SK-N-SH treated with all-trans-retinoic acid at 6 μM for 48 hours (cell line): ENCODE measurements at regions not wholly inside any gene's neighbourhood (a gene's known extent, or its start where the extent isn't known, plus 50 kb on each side); places are given as distances from the start of the nearest gene placed in this dataset.

Experiments used
- ATAC-seq: fragments of 200-7000 bp; cut with Tn5 transposase; 3 replicates; pipeline ENCODE4 v1.9.1; 2020; ENCODE audit warnings: mild to moderate bottlenecking, moderate library complexity
- ARNTL ChIP-seq: fragments of 450-650 bp; formaldehyde crosslinking; IDR thresholded peaks from 2 replicates; pipeline ENCODE4 v1.5.0; 2020; ENCODE audit warnings: low read depth, mild to moderate bottlenecking, moderate library complexity, borderline replicate concordance
- BACH2 ChIP-seq: fragments of 250-450 bp; sonication (Bioruptor Pico); IDR thresholded peaks from 2 replicates; pipeline ENCODE4 v1.9.0; 2021; ENCODE audit warnings: mild to moderate bottlenecking, borderline replicate concordance
- CSDC2 ChIP-seq: fragments of 250-450 bp; sonication (Bioruptor Pico); IDR thresholded peaks from 2 replicates; pipeline ENCODE4 v1.5.0; 2020; ENCODE audit warnings: mild to moderate bottlenecking, moderate library complexity
- ESRRG ChIP-seq: fragments of 250-450 bp; sonication (Bioruptor Pico); IDR thresholded peaks from 2 replicates; pipeline ENCODE4 v1.6.1; 2021; ENCODE audit warnings: mild to moderate bottlenecking
- GLIS3 ChIP-seq: fragments of 250-450 bp; sonication (Bioruptor Pico); IDR thresholded peaks from 2 replicates; pipeline ENCODE4 v1.5.0; 2020; ENCODE audit warnings: mild to moderate bottlenecking, moderate library complexity
- ISL1 ChIP-seq: fragments of 250-450 bp; sonication (Bioruptor Pico); IDR thresholded peaks from 2 replicates; pipeline ENCODE4 v2.1.2; 2022; ENCODE audit warnings: mild to moderate bottlenecking, moderate library complexity
- OSR1 ChIP-seq: fragments of 250-450 bp; sonication (Bioruptor Pico); IDR thresholded peaks from 2 replicates; pipeline ENCODE4 v1.8.0; 2022; ENCODE audit warnings: moderate library complexity, mild to moderate bottlenecking, inconsistent platforms
- PPARA ChIP-seq: fragments of 250-450 bp; sonication (Bioruptor Pico); IDR thresholded peaks from 2 replicates; pipeline ENCODE4 v1.5.0; 2020; ENCODE audit warnings: mild to moderate bottlenecking, borderline replicate concordance
- RARB ChIP-seq: fragments of 250-450 bp; sonication (Bioruptor Pico); IDR thresholded peaks from 2 replicates; pipeline ENCODE4 v1.8.0; 2021; ENCODE audit warnings: mild to moderate bottlenecking, moderate library complexity
- SNAI2 ChIP-seq: fragments of 250-450 bp; sonication (Bioruptor Pico); IDR thresholded peaks from 2 replicates; pipeline ENCODE4 v1.5.0; 2020; ENCODE audit warnings: mild to moderate bottlenecking, moderate library complexity
- TCF4 ChIP-seq: fragments of 250-450 bp; sonication (Bioruptor Pico); IDR thresholded peaks from 2 replicates; pipeline ENCODE4 v1.8.0; 2021; ENCODE audit warnings: mild to moderate bottlenecking, moderate library complexity, borderline replicate concordance
- TOX ChIP-seq: fragments of 250-450 bp; sonication (Bioruptor Pico); IDR thresholded peaks from 2 replicates; pipeline ENCODE4 v1.8.0; 2021; ENCODE audit warnings: mild to moderate bottlenecking, moderate library complexity, borderline replicate concordance
- ZFP3 ChIP-seq: fragments of 250-450 bp; sonication (Bioruptor Pico); IDR thresholded peaks from 2 replicates; pipeline ENCODE4 v1.5.0; 2020; ENCODE audit warnings: mild to moderate bottlenecking, moderate library complexity
- ZFP30 ChIP-seq: fragments of 450-650 bp; formaldehyde crosslinking; IDR thresholded peaks from 2 replicates; pipeline ENCODE4 v1.5.0; 2022; ENCODE audit warnings: mild to moderate bottlenecking, moderate library complexity
- ZNF565 ChIP-seq: fragments of 450-650 bp; formaldehyde crosslinking; conservative IDR thresholded peaks from 2 replicates; pipeline ENCODE4 v1.5.0; 2020; ENCODE audit warnings: low read depth, mild to moderate bottlenecking, moderate library complexity
- ZNF70 ChIP-seq: fragments of 450-650 bp; formaldehyde crosslinking; IDR thresholded peaks from 2 replicates; pipeline ENCODE4 v1.5.0; 2020; ENCODE audit warnings: mild to moderate bottlenecking, moderate library complexity
- ZNF8 ChIP-seq: fragments of 450-650 bp; formaldehyde crosslinking; IDR thresholded peaks from 2 replicates; pipeline ENCODE4 v1.5.0; 2020; ENCODE audit warnings: mild to moderate bottlenecking, moderate library complexity
- TF ChIP-seq, protein P1 (sequence below): fragments of 250-450 bp; sonication (Bioruptor Pico); IDR thresholded peaks from 2 replicates; pipeline ENCODE4 v1.8.0; 2020; ENCODE audit warnings: mild to moderate bottlenecking, moderate library complexity, borderline replicate concordance
- TF ChIP-seq, protein P2 (sequence below): fragments of 250-450 bp; sonication (Bioruptor Pico); IDR thresholded peaks from 2 replicates; pipeline ENCODE4 v1.8.0; 2021; ENCODE audit warnings: low read depth, mild to moderate bottlenecking, moderate library complexity, borderline replicate concordance
- TF ChIP-seq, protein P3 (sequence below): fragments of 250-450 bp; sonication (Bioruptor Pico); IDR thresholded peaks from 2 replicates; pipeline ENCODE4 v1.5.1; 2021; ENCODE audit warnings: mild to moderate bottlenecking, moderate library complexity
- TF ChIP-seq, protein P4 (sequence below): fragments of 250-450 bp; sonication (Bioruptor Pico); IDR thresholded peaks from 2 replicates; pipeline ENCODE4 v1.5.0; 2020; ENCODE audit warnings: mild to moderate bottlenecking, moderate library complexity

DNA sequence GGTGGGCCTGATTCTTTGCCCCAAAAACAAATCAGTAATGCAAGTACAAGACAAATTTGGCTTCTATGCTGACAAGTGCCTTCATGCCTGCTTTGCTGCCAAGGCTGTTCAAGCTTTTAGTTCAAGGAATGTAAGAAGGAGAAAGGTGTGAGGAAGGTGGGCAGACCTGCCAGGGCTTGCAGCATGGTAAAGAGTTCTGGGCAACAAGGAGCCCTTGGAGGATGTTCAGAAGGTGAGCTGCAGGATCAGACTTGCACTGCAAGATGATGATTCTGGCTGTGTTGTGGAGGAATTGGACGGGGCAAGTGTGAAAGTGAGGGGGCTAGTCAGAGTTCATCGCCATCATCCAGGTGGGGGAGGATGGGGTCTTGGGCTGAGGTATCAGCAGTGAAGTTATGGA lies 167.9 kb downstream of the NUAK1 start:
- no peak for ATAC-seq
- TF ChIP-seq CSDC2 (CRISPR knock-in tag) (no peak), ESRRG (CRISPR knock-in tag) (no peak), ZNF8 (no peak), ZNF70 (CRISPR knock-in tag) (no peak), SNAI2 (CRISPR knock-in tag) (no peak), TOX (CRISPR knock-in tag) (no peak), ZNF565 (CRISPR knock-in tag) (no peak), GLIS3 (CRISPR knock-in tag) (no peak), ZFP3 (CRISPR knock-in tag) (no peak), ZFP30 (CRISPR knock-in tag) (no peak), BACH2 (CRISPR knock-in tag) (no peak), PPARA (CRISPR knock-in tag) (no peak), TCF4 (CRISPR knock-in tag) (no peak), RARB (CRISPR knock-in tag) (no peak), OSR1 (CRISPR knock-in tag) (no peak)
- TF ChIP-seq, protein P1, sequence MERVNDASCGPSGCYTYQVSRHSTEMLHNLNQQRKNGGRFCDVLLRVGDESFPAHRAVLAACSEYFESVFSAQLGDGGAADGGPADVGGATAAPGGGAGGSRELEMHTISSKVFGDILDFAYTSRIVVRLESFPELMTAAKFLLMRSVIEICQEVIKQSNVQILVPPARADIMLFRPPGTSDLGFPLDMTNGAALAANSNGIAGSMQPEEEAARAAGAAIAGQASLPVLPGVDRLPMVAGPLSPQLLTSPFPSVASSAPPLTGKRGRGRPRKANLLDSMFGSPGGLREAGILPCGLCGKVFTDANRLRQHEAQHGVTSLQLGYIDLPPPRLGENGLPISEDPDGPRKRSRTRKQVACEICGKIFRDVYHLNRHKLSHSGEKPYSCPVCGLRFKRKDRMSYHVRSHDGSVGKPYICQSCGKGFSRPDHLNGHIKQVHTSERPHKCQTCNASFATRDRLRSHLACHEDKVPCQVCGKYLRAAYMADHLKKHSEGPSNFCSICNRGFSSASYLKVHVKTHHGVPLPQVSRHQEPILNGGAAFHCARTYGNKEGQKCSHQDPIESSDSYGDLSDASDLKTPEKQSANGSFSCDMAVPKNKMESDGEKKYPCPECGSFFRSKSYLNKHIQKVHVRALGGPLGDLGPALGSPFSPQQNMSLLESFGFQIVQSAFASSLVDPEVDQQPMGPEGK (CRISPR knock-in tag) = no peak
- TF ChIP-seq, protein P2, sequence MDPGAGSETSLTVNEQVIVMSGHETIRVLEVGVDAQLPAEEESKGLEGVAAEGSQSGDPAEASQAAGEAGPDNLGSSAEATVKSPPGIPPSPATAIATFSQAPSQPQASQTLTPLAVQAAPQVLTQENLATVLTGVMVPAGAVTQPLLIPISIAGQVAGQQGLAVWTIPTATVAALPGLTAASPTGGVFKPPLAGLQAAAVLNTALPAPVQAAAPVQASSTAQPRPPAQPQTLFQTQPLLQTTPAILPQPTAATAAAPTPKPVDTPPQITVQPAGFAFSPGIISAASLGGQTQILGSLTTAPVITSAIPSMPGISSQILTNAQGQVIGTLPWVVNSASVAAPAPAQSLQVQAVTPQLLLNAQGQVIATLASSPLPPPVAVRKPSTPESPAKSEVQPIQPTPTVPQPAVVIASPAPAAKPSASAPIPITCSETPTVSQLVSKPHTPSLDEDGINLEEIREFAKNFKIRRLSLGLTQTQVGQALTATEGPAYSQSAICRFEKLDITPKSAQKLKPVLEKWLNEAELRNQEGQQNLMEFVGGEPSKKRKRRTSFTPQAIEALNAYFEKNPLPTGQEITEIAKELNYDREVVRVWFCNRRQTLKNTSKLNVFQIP = no peak

DNA sequence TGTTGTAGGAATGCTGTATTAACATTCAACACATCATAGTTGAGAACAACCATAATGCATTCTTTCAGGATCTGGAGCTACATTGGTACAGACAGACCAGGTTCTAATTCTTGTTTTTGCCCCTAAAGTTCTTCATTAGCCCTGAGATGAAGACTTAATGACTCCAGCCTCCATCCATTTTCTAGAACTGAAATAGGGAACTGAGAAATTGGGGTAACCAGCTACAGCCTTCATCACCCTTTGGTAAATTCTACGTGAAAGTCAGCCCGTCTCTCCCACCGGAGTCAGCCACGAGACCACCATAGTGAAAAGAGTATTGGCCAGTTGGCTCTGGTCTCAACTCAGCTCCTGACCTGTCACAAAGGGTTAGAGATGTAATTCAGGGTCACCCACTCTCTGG lies 164.0 kb downstream of the NUAK1 start:
- TF ChIP-seq ZNF565 (CRISPR knock-in tag) (no peak), RARB (CRISPR knock-in tag) (no peak), ESRRG (CRISPR knock-in tag) (no peak), BACH2 (CRISPR knock-in tag) (no peak), SNAI2 (CRISPR knock-in tag) (no peak), TCF4 (CRISPR knock-in tag) (no peak), GLIS3 (CRISPR knock-in tag) (no peak), PPARA (CRISPR knock-in tag) (no peak), CSDC2 (CRISPR knock-in tag) (no peak), TOX (CRISPR knock-in tag) (no peak), ARNTL (CRISPR knock-in tag) (no peak)
- TF ChIP-seq, protein P3, sequence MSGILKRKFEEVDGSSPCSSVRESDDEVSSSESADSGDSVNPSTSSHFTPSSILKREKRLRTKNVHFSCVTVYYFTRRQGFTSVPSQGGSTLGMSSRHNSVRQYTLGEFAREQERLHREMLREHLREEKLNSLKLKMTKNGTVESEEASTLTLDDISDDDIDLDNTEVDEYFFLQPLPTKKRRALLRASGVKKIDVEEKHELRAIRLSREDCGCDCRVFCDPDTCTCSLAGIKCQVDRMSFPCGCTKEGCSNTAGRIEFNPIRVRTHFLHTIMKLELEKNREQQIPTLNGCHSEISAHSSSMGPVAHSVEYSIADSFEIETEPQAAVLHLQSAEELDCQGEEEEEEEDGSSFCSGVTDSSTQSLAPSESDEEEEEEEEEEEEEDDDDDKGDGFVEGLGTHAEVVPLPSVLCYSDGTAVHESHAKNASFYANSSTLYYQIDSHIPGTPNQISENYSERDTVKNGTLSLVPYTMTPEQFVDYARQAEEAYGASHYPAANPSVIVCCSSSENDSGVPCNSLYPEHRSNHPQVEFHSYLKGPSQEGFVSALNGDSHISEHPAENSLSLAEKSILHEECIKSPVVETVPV (CRISPR knock-in tag) = no peak
- no peak for ATAC-seq

DNA sequence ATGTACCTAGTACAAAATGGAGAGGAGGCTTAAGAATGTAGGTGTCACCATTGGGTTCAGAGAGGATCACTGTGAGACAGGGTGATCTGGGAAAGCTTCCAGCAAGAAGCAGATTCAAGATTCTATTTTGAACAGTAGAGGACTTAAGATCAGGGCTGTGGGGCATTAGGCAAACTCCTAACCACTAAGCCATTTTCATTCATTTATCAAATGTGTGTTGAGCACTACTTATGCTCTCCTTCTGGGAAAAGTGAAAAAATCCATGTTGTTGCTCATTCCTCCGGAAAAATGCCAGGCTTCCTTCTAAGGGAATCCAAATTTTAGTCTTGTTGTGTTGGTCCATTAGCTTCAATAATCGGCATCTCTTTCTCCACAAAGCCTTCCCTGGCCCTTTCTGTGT lies 163.4 kb downstream of the NUAK1 start:
- ATAC-seq = no peak
- TF ChIP-seq ZFP30 (CRISPR knock-in tag) = no peak
- TF ChIP-seq, all 23 proteins: peak for 0

DNA sequence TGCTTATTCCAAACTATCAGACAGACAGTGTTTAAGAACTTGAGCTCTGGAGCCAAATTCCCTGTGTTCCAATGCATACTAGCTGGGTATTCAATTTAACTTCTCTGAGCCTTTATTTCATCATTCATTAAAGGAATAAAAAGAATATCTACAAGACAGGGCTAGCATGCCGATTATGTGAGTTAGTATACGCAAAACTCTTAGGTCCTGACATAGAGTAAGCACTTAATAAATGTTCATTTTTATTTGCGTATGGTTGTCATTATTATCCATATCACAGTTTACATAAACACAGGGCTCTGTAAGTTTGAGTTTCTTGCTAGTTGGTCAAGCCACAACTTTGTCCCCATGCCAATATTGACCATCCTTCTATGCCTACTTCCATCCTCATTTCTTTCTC lies 161.5 kb downstream of the NUAK1 start:
- no peak; the same call in 2 of the 3 replicates for ATAC-seq
- TF ChIP-seq ZFP3 (CRISPR knock-in tag) (no peak), ZNF70 (CRISPR knock-in tag) (no peak), OSR1 (CRISPR knock-in tag) (no peak), TOX (CRISPR knock-in tag) (no peak), GLIS3 (CRISPR knock-in tag) (no peak), ARNTL (CRISPR knock-in tag) (no peak), ZNF565 (CRISPR knock-in tag) (no peak), RARB (CRISPR knock-in tag) (no peak), ISL1 (CRISPR knock-in tag) (no peak), CSDC2 (CRISPR knock-in tag) (no peak), BACH2 (CRISPR knock-in tag) (no peak)
- TF ChIP-seq, protein P2 = no peak
- TF ChIP-seq, protein P4, sequence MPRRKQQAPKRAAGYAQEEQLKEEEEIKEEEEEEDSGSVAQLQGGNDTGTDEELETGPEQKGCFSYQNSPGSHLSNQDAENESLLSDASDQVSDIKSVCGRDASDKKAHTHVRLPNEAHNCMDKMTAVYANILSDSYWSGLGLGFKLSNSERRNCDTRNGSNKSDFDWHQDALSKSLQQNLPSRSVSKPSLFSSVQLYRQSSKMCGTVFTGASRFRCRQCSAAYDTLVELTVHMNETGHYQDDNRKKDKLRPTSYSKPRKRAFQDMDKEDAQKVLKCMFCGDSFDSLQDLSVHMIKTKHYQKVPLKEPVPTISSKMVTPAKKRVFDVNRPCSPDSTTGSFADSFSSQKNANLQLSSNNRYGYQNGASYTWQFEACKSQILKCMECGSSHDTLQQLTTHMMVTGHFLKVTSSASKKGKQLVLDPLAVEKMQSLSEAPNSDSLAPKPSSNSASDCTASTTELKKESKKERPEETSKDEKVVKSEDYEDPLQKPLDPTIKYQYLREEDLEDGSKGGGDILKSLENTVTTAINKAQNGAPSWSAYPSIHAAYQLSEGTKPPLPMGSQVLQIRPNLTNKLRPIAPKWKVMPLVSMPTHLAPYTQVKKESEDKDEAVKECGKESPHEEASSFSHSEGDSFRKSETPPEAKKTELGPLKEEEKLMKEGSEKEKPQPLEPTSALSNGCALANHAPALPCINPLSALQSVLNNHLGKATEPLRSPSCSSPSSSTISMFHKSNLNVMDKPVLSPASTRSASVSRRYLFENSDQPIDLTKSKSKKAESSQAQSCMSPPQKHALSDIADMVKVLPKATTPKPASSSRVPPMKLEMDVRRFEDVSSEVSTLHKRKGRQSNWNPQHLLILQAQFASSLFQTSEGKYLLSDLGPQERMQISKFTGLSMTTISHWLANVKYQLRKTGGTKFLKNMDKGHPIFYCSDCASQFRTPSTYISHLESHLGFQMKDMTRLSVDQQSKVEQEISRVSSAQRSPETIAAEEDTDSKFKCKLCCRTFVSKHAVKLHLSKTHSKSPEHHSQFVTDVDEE (CRISPR knock-in tag) = no peak
- TF ChIP-seq, protein P1 (CRISPR knock-in tag) = no peak
